ENCODE measurements at regions not wholly inside any gene's neighbourhood (a gene's known extent, or its start where the extent isn't known, plus 50 kb on each side); places are given as distances from the start of the nearest gene placed in this dataset.

GRCh38 chr10:128367807-128368206, 241.6 kb upstream of the MKI67 start:
- Mint-ChIP-seq H3K27ac (no peak overlapping the region), H3K36me3 (no peaks in the 10 kb centered on the region), H3K9me3 (no peaks in the 10 kb centered on the region)
- ATAC-seq (no peak), DNase-seq (ENCODE audit: low spot score in 2 of 2) (no peak)

- H3K9me3 Mint-ChIP-seq, result no peaks in the 10 kb centered on the region
- no peaks in the 10 kb centered on the region for H3K36me3 Mint-ChIP-seq
- ATAC-seq (no peak), DNase-seq (ENCODE audit: low spot score in 2 of 2) (no peak)
- no peak overlapping the region for H3K27ac Mint-ChIP-seq
Observed at GRCh38 chr10:128369101-128369650, 243.0 kb upstream of the MKI67 start.

GRCh38 chr10:128373071-128373749, 247.0 kb upstream of the MKI67 start:
- DNase-seq (ENCODE audit: low spot score in 2 of 2) (no peak), ATAC-seq (peak; percentile 46 to 81)
- Mint-ChIP-seq H3K9me3 (no peaks in the 10 kb centered on the region), H3K36me3 (no peaks in the 10 kb centered on the region), H3K27ac (no peak overlapping the region)

GRCh38 chr10:128373831-128374230, 247.6 kb upstream of the MKI67 start:
- no peak for DNase-seq (ENCODE audit: low spot score in 2 of 2)
- no peaks in the 10 kb centered on the region for H3K9me3 Mint-ChIP-seq
- ATAC-seq, result no peak
- H3K27ac Mint-ChIP-seq, result no peak overlapping the region
- H3K36me3 Mint-ChIP-seq, result no peaks in the 10 kb centered on the region

- Mint-ChIP-seq H3K9me3 (no peaks in the 10 kb centered on the region), H3K27ac (no peak overlapping the region), H3K36me3 (no peaks in the 10 kb centered on the region)
- DNase-seq (ENCODE audit: low spot score in 2 of 2) (no peak), ATAC-seq (no peak)
Observed at GRCh38 chr10:128375171-128375570, 248.9 kb upstream of the MKI67 start.

GRCh38 chr10:128377364-128377987, 251.3 kb upstream of the MKI67 start:
- ATAC-seq, result no peak
- DNase-seq (ENCODE audit: low spot score in 2 of 2), result no peak
- H3K36me3 Mint-ChIP-seq, result no peaks in the 10 kb centered on the region
- H3K27ac Mint-ChIP-seq, result no peak overlapping the region
- H3K9me3 Mint-ChIP-seq, result no peaks in the 10 kb centered on the region

GRCh38 chr10:128377988-128378387, 251.8 kb upstream of the MKI67 start:
- no peaks in the 10 kb centered on the region for H3K9me3 Mint-ChIP-seq
- ATAC-seq (no peak), DNase-seq (ENCODE audit: low spot score in 2 of 2) (no peak)
- H3K27ac Mint-ChIP-seq, result no peak overlapping the region
- H3K36me3 Mint-ChIP-seq, result no peaks in the 10 kb centered on the region

- H3K9me3 Mint-ChIP-seq, result no peaks in the 10 kb centered on the region
- ATAC-seq, result no peak
Observed at GRCh38 chr10:128380946-128381345, 254.7 kb upstream of the MKI67 start.

GRCh38 chr10:128382225-128382624, 256.0 kb upstream of the MKI67 start:
- H3K9me3 Mint-ChIP-seq, result no peaks in the 10 kb centered on the region
- H3K27ac Mint-ChIP-seq, result no peak overlapping the region
- ATAC-seq (no peak), DNase-seq (ENCODE audit: low spot score in 2 of 2) (no peak)
- H3K36me3 Mint-ChIP-seq, result no peaks in the 10 kb centered on the region

More at GRCh38 chr10:128380946-128381345, 254.7 kb upstream of the MKI67 start:
- no peak overlapping the region for H3K27ac Mint-ChIP-seq
- no peak for DNase-seq (ENCODE audit: low spot score in 2 of 2)
- H3K36me3 Mint-ChIP-seq, result no peaks in the 10 kb centered on the region

GRCh38 chr10:128384831-128385230, 258.6 kb upstream of the MKI67 start:
- ATAC-seq (no peak), DNase-seq (ENCODE audit: low spot score in 2 of 2) (no peak)
- no peak overlapping the region for H3K27ac Mint-ChIP-seq
- no peaks in the 10 kb centered on the region for H3K36me3 Mint-ChIP-seq
- no peaks in the 10 kb centered on the region for H3K9me3 Mint-ChIP-seq

GRCh38 chr10:128386231-128386630, 260.0 kb upstream of the MKI67 start:
- no peak overlapping the region for H3K27ac Mint-ChIP-seq
- DNase-seq (ENCODE audit: low spot score in 2 of 2) (no peak), ATAC-seq (no peak)
- no peaks in the 10 kb centered on the region for H3K9me3 Mint-ChIP-seq
- no peaks in the 10 kb centered on the region for H3K36me3 Mint-ChIP-seq

- DNase-seq (ENCODE audit: low spot score in 2 of 2), result no peak
- no peaks in the 10 kb centered on the region for H3K9me3 Mint-ChIP-seq
- ATAC-seq, result no peak
- H3K27ac Mint-ChIP-seq, result no peak overlapping the region
- no peaks in the 10 kb centered on the region for H3K36me3 Mint-ChIP-seq
Observed at GRCh38 chr10:128386816-128387604, 260.8 kb upstream of the MKI67 start.

GRCh38 chr10:128390596-128390995, 264.4 kb upstream of the MKI67 start:
- ATAC-seq, result no peak
- H3K9me3 Mint-ChIP-seq, result no peaks in the 10 kb centered on the region
- no peak overlapping the region for H3K27ac Mint-ChIP-seq
- no peaks in the 10 kb centered on the region for H3K36me3 Mint-ChIP-seq
- no peak for DNase-seq (ENCODE audit: low spot score in 2 of 2)

GRCh38 chr10:128393546-128393945, 267.3 kb upstream of the MKI67 start:
- H3K36me3 Mint-ChIP-seq, result no peaks in the 10 kb centered on the region
- no peaks in the 10 kb centered on the region for H3K9me3 Mint-ChIP-seq
- DNase-seq (ENCODE audit: low spot score in 2 of 2) (no peak), ATAC-seq (no peak)
- no peak overlapping the region for H3K27ac Mint-ChIP-seq

GRCh38 chr10:128398118-128398517, 271.9 kb upstream of the MKI67 start:
- ATAC-seq, result no peak

GRCh38 chr10:128398999-128399398, 272.8 kb upstream of the MKI67 start:
- H3K36me3 Mint-ChIP-seq, result peaks cover 0 to 5% of the 10 kb centered on the region in 2 donors

More at GRCh38 chr10:128398118-128398517, 271.9 kb upstream of the MKI67 start:
- Mint-ChIP-seq H3K9me3 (peaks cover 5 to 11% of the 10 kb centered on the region in 2 donors), H3K36me3 (peaks cover 0 to 5% of the 10 kb centered on the region in 2 donors), H3K27ac (no peak overlapping the region)
- no peak for DNase-seq (ENCODE audit: low spot score in 2 of 2)

GRCh38 chr10:128400564-128400963, 274.3 kb upstream of the MKI67 start:
- peaks cover 0 to 5% of the 10 kb centered on the region in 2 donors for H3K36me3 Mint-ChIP-seq
- no peak overlapping the region for H3K27ac Mint-ChIP-seq
- DNase-seq (ENCODE audit: low spot score in 2 of 2) (no peak), ATAC-seq (no peak)
- peaks cover 5 to 11% of the 10 kb centered on the region in 2 donors for H3K9me3 Mint-ChIP-seq

More at GRCh38 chr10:128398999-128399398, 272.8 kb upstream of the MKI67 start:
- ATAC-seq (no peak), DNase-seq (ENCODE audit: low spot score in 2 of 2) (no peak)
- Mint-ChIP-seq H3K27ac (no peak overlapping the region), H3K9me3 (peaks cover 5 to 11% of the 10 kb centered on the region in 2 donors)

Data from activated naive CD4-positive, alpha-beta T cell treated with anti-CD3 and anti-CD28 coated beads, Interleukin-2, amount 50 U/mL, for 72 hours (primary cell).